ENCODE measurements at regions not wholly inside any gene's neighbourhood (a gene's known extent, or its start where the extent isn't known, plus 50 kb on each side); places are given as distances from the start of the nearest gene placed in this dataset.
A peak's percentile ranks its signal among the peaks of the same experiment; 100 is the strongest.

GRCh38 chr13:53778937-53779336 lies 750.3 kb downstream of the OLFM4 start:
- no peak overlapping the region for H3K4me2 ChIP-seq (ENCODE audit: low read length, poor library complexity, severe bottlenecking)
- H2BK5ac ChIP-seq (ENCODE audit: low read depth, low read length, poor library complexity, severe bottlenecking), result no peak overlapping the region
- no peak overlapping the region for H2BK120ac ChIP-seq (ENCODE audit: low read depth, low read length)
- H3K18ac ChIP-seq (ENCODE audit: low read depth in 1 of 2, low read length in 2 of 2), result no peak overlapping the region
- no peak overlapping the region for H3K4me3 ChIP-seq (ENCODE audit: insufficient read depth in 1 of 2, low read depth in 1 of 2, low read length in 2 of 2)
- no peak overlapping the region for H3K9ac ChIP-seq (ENCODE audit: low read length)
- H3K4ac ChIP-seq (ENCODE audit: low read depth in 1 of 2, low read length in 2 of 2), result no peak overlapping the region
- 71% methylated on average over 1 of the region's 2 CpGs for WGBS
- H3K79me1 ChIP-seq (replicated peaks; ENCODE audit: low read length, poor library complexity, severe bottlenecking), result no peaks in the 10 kb centered on the region
- no peak overlapping the region for H2AFZ ChIP-seq (ENCODE audit: low read depth, low read length)
- H3K14ac ChIP-seq (ENCODE audit: low read length in 2 of 2), result no peak overlapping the region
- no peak overlapping the region for H2BK15ac ChIP-seq (ENCODE audit: low read depth, poor library complexity, severe bottlenecking)
- H3K9me3 ChIP-seq (ENCODE audit: control insufficient read depth, low read length), result no peaks in the 10 kb centered on the region
- H3K23ac ChIP-seq (ENCODE audit: low read length in 2 of 2), result no peak overlapping the region
- H3K27ac ChIP-seq (ENCODE audit: low read length, poor library complexity, severe bottlenecking), result no peak overlapping the region
- no peak for DNase-seq
- H2BK12ac ChIP-seq (ENCODE audit: low read length in 2 of 2), result no peak overlapping the region
- no peaks in the 10 kb centered on the region for H3K36me3 ChIP-seq (ENCODE audit: control insufficient read depth in 1 of 2, insufficient read depth in 2 of 2, low read depth in 1 of 2, low read length in 2 of 2)
- no peaks in the 10 kb centered on the region for H3K27me3 ChIP-seq (ENCODE audit: control insufficient read depth in 1 of 2, insufficient read depth in 1 of 2, low read length in 2 of 2)
- H4K91ac ChIP-seq (ENCODE audit: low read length), result no peak overlapping the region
- H4K8ac ChIP-seq (ENCODE audit: low read length), result no peak overlapping the region
- H2AK5ac ChIP-seq (ENCODE audit: low read length, severe bottlenecking), result no peak overlapping the region
- no peaks in the 10 kb centered on the region for H3K4me1 ChIP-seq (ENCODE audit: control insufficient read depth, insufficient read depth, low read depth, low read length)

- no peak overlapping the region for H3K9ac ChIP-seq (ENCODE audit: low read length)
- H2BK15ac ChIP-seq (ENCODE audit: low read depth, poor library complexity, severe bottlenecking), result no peak overlapping the region
- H3K23ac ChIP-seq (ENCODE audit: low read length in 2 of 2), result no peak overlapping the region
- H3K79me1 ChIP-seq (replicated peaks; ENCODE audit: low read length, poor library complexity, severe bottlenecking), result no peaks in the 10 kb centered on the region
- H3K4me2 ChIP-seq (ENCODE audit: low read length, poor library complexity, severe bottlenecking), result no peak overlapping the region
- H2AK5ac ChIP-seq (ENCODE audit: low read length, severe bottlenecking), result no peak overlapping the region
- H3K27ac ChIP-seq (ENCODE audit: low read length, poor library complexity, severe bottlenecking), result no peak overlapping the region
- DNase-seq, result no peak
- no peak overlapping the region for H2BK120ac ChIP-seq (ENCODE audit: low read depth, low read length)
- WGBS, result 46% methylated on average over 4 of the region's 6 CpGs
- H3K4ac ChIP-seq (ENCODE audit: low read depth in 1 of 2, low read length in 2 of 2), result no peak overlapping the region
- H3K9me3 ChIP-seq (ENCODE audit: control insufficient read depth, low read length), result no peaks in the 10 kb centered on the region
- H2AFZ ChIP-seq (ENCODE audit: low read depth, low read length), result no peak overlapping the region
- H3K27me3 ChIP-seq (ENCODE audit: control insufficient read depth in 1 of 2, insufficient read depth in 1 of 2, low read length in 2 of 2), result no peaks in the 10 kb centered on the region
- no peak overlapping the region for H3K14ac ChIP-seq (ENCODE audit: low read length in 2 of 2)
- H4K8ac ChIP-seq (ENCODE audit: low read length), result no peak overlapping the region
- no peak overlapping the region for H3K18ac ChIP-seq (ENCODE audit: low read depth in 1 of 2, low read length in 2 of 2)
- no peaks in the 10 kb centered on the region for H3K36me3 ChIP-seq (ENCODE audit: control insufficient read depth in 1 of 2, insufficient read depth in 2 of 2, low read depth in 1 of 2, low read length in 2 of 2)
- no peak overlapping the region for H2BK5ac ChIP-seq (ENCODE audit: low read depth, low read length, poor library complexity, severe bottlenecking)
- no peak overlapping the region for H2BK12ac ChIP-seq (ENCODE audit: low read length in 2 of 2)
- H4K91ac ChIP-seq (ENCODE audit: low read length), result no peak overlapping the region
- no peaks in the 10 kb centered on the region for H3K4me1 ChIP-seq (ENCODE audit: control insufficient read depth, insufficient read depth, low read depth, low read length)
- H3K4me3 ChIP-seq (ENCODE audit: insufficient read depth in 1 of 2, low read depth in 1 of 2, low read length in 2 of 2), result no peak overlapping the region
Measured at GRCh38 chr13:53781941-53782340, 753.3 kb downstream of the OLFM4 start.

GRCh38 chr13:53782488-53782961 lies 753.9 kb downstream of the OLFM4 start:
- Histone ChIP-seq H3K36me3 (ENCODE audit: control insufficient read depth in 1 of 2, insufficient read depth in 2 of 2, low read depth in 1 of 2, low read length in 2 of 2) (no peaks in the 10 kb centered on the region), H2BK12ac (ENCODE audit: low read length in 2 of 2) (no peak overlapping the region), H3K9ac (ENCODE audit: low read length) (peak overlapping the region; percentile 34), H2BK120ac (ENCODE audit: low read depth, low read length) (no peak overlapping the region), H3K18ac (ENCODE audit: low read depth in 1 of 2, low read length in 2 of 2) (no peak overlapping the region), H3K4ac (ENCODE audit: low read depth in 1 of 2, low read length in 2 of 2) (no peak overlapping the region), H3K79me1 (replicated peaks; ENCODE audit: low read length, poor library complexity, severe bottlenecking) (no peaks in the 10 kb centered on the region), H2BK5ac (ENCODE audit: low read depth, low read length, poor library complexity, severe bottlenecking) (no peak overlapping the region), H3K4me2 (ENCODE audit: low read length, poor library complexity, severe bottlenecking) (no peak overlapping the region), H2AFZ (ENCODE audit: low read depth, low read length) (peak overlapping the region; percentile 24), H3K14ac (ENCODE audit: low read length in 2 of 2) (no peak overlapping the region), H2AK5ac (ENCODE audit: low read length, severe bottlenecking) (no peak overlapping the region), H3K4me1 (ENCODE audit: control insufficient read depth, insufficient read depth, low read depth, low read length) (no peaks in the 10 kb centered on the region), H4K8ac (ENCODE audit: low read length) (no peak overlapping the region), H3K9me3 (ENCODE audit: control insufficient read depth, low read length) (no peaks in the 10 kb centered on the region), H3K23ac (ENCODE audit: low read length in 2 of 2) (no peak overlapping the region), H3K27ac (ENCODE audit: low read length, poor library complexity, severe bottlenecking) (no peak overlapping the region), H2BK15ac (ENCODE audit: low read depth, poor library complexity, severe bottlenecking) (no peak overlapping the region), H3K27me3 (ENCODE audit: control insufficient read depth in 1 of 2, insufficient read depth in 1 of 2, low read length in 2 of 2) (no peaks in the 10 kb centered on the region), H4K91ac (ENCODE audit: low read length) (no peak overlapping the region), H3K4me3 (ENCODE audit: insufficient read depth in 1 of 2, low read depth in 1 of 2, low read length in 2 of 2) (no peak overlapping the region)
- WGBS, result 17% methylated on average over 8 of the region's 9 CpGs
- peak; percentile 50 for DNase-seq

DNA sequence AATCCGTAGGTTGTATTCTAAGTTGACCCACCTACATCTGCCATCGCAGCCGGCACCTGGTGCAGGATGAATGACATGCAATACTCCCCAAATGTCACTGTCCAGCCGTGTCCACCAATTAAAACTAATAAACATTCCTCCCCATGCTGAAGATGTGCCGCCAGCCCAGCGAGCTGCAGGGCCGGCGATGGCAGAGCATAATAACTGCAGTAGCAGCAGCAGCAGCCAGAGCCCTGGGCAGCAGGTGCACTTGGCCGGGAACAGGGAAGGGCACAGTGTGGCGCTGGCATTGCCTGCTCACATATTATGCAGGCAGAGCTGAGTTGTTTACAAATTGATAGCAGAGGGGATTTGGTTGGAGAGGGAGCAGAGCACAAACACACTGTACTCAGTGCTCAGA lies 754.9 kb downstream of the OLFM4 start:
- H3K9me3 ChIP-seq (ENCODE audit: control insufficient read depth, low read length), result no peaks in the 10 kb centered on the region
- H3K4me3 ChIP-seq (ENCODE audit: insufficient read depth in 1 of 2, low read depth in 1 of 2, low read length in 2 of 2), result no peak overlapping the region
- H3K4me1 ChIP-seq (ENCODE audit: control insufficient read depth, insufficient read depth, low read depth, low read length), result no peaks in the 10 kb centered on the region
- no peak overlapping the region for H3K4ac ChIP-seq (ENCODE audit: low read depth in 1 of 2, low read length in 2 of 2)
- H3K36me3 ChIP-seq (ENCODE audit: control insufficient read depth in 1 of 2, insufficient read depth in 2 of 2, low read depth in 1 of 2, low read length in 2 of 2), result no peaks in the 10 kb centered on the region
- no peak for DNase-seq
- no peak overlapping the region for H3K4me2 ChIP-seq (ENCODE audit: low read length, poor library complexity, severe bottlenecking)
- no peaks in the 10 kb centered on the region for H3K79me1 ChIP-seq (replicated peaks; ENCODE audit: low read length, poor library complexity, severe bottlenecking)
- H3K23ac ChIP-seq (ENCODE audit: low read length in 2 of 2), result no peak overlapping the region
- H3K9ac ChIP-seq (ENCODE audit: low read length), result no peak overlapping the region
- H4K8ac ChIP-seq (ENCODE audit: low read length), result no peak overlapping the region
- no peak overlapping the region for H2AK5ac ChIP-seq (ENCODE audit: low read length, severe bottlenecking)
- H4K91ac ChIP-seq (ENCODE audit: low read length), result no peak overlapping the region
- H3K27me3 ChIP-seq (ENCODE audit: control insufficient read depth in 1 of 2, insufficient read depth in 1 of 2, low read length in 2 of 2), result no peaks in the 10 kb centered on the region
- no peak overlapping the region for H3K27ac ChIP-seq (ENCODE audit: low read length, poor library complexity, severe bottlenecking)
- WGBS, result 87% methylated on average over 10 of the region's 10 CpGs
- H2BK120ac ChIP-seq (ENCODE audit: low read depth, low read length), result no peak overlapping the region
- H3K14ac ChIP-seq (ENCODE audit: low read length in 2 of 2), result no peak overlapping the region
- no peak overlapping the region for H2BK15ac ChIP-seq (ENCODE audit: low read depth, poor library complexity, severe bottlenecking)
- no peak overlapping the region for H2BK12ac ChIP-seq (ENCODE audit: low read length in 2 of 2)
- H3K18ac ChIP-seq (ENCODE audit: low read depth in 1 of 2, low read length in 2 of 2), result no peak overlapping the region
- no peak overlapping the region for H2BK5ac ChIP-seq (ENCODE audit: low read depth, low read length, poor library complexity, severe bottlenecking)
- H2AFZ ChIP-seq (ENCODE audit: low read depth, low read length), result no peak overlapping the region

Measured in mesenchymal stem cell (in vitro differentiated cells and primary cell).